ENCODE measurements at regions not wholly inside any gene's neighbourhood (a gene's known extent, or its start where the extent isn't known, plus 50 kb on each side); places are given as distances from the start of the nearest gene placed in this dataset.

DNA sequence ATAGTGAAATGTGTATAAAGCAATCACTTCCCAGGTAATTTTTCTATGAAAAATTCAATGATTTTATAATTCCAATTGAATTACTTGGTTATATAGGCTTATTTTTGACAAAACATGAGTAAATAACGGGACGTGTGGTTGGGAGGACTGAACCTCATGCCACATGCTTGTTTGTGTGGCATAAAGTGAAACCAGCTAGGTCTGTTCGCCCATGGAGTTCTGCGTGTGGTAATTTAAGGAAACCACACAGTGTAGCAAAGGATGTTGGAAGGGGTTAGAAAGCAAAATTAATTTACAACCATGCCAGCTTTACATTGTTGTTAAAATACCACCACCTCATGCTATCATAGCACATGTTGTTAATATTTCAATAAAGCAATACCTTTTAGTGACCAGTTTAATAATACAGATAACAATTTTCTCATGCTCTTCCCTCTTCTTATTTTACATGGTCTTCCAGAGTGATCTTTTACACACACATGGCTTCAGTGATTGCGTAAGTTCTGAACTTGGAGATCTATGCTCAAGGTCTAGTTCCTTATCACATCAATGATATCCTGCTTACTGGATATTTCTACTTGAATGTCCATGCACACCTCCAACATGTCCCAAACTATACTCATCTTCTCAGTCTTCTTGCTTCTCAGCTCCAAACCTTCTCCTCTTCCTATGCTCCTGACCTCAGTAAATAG is 156.4 kb upstream of the ITGA4 start:
- DNase-seq (ENCODE audit: low read depth in 1 of 2, low spot score in 1 of 2), result no peak

DNA sequence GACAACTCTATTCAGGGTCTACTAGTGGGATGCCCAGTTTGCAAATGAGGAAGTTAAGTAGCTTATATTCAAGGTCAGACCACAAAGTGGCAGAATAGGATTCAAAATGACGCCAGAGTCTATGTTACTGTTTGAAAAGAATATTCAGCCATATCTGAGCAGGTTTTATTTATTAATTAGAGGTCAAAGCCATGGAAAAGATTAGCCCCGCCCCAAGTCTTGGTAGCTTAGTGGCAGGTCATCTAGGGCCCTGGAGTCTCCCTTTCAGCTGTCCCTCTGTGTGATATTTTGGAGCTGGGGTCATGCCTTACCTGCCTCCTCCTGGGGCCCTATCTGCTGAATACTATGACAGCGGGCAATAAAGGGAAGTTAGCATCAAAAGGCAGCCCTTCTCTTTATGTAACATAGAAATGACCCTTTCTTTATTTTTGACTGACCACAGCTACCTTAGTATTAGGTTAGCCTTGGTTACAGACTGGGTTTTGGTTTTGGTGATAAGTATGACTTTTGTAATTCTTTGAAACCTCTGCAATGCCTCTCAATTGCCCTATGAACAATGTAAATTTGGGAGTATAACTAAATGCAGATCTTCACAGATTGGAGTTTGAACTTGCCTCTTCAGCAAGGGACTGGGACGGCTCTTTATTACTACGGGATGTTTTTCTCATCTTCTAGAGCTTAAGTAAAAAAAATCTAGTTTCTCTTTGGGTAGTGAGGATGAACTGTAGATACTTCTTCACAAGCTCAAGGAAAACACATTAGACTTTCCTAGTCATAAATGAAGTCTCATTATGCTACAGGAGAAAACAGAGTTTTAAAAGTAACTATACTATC is 153.0 kb upstream of the ITGA4 start:
- DNase-seq (ENCODE audit: low read depth in 1 of 2, low spot score in 1 of 2), result no peak

- DNase-seq (ENCODE audit: low read depth in 1 of 2, low spot score in 1 of 2), result no peak
These were observed 151.7 kb upstream of the ITGA4 start for GRCh38 chr2:181305301-181306123.

- no peak for DNase-seq (ENCODE audit: low read depth in 1 of 2, low spot score in 1 of 2)
These were observed 150.4 kb upstream of the ITGA4 start for GRCh38 chr2:181306785-181307184.

GRCh38 chr2:181307203-181307991 is 149.8 kb upstream of the ITGA4 start:
- no peak for DNase-seq (ENCODE audit: low read depth in 1 of 2, low spot score in 1 of 2)

DNA sequence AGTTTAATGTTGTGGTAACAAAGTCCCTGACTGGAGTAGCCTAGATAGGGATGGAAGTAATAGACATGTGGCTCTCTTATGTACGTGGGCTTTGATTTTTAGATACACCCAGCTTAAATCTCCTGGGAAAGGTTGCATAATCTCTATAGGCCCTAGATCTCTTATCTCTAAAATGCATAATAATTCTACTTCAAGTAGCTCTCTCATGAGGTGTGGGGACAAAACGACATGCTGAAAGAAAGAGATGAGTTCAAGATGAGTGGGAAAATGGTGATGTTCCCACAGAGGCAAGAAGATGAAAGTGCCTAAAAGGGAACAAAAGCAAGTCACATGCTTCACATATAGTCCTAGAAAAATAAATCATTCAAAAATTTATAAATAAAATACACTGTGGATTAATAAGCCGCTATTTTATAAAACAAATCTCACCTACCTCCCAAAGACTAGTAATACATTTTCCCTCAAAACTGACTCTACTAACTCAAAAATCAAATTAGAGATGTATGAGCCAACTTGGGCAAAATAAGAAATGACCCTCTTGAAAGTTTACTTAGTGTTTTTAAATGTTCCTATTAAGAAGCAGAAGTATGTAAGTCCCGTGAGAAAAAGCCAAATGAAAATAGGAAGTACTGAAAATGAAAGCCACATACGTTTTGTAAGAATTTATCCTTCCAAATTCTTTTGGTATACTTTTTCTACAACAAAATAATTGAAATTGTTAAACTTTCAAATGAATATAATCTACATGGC is 148.2 kb upstream of the ITGA4 start:
- DNase-seq (ENCODE audit: low read depth in 1 of 2, low spot score in 1 of 2), result no peak

GRCh38 chr2:181309586-181309985 is 147.6 kb upstream of the ITGA4 start:
- no peak for DNase-seq (ENCODE audit: low read depth in 1 of 2, low spot score in 1 of 2)

DNA sequence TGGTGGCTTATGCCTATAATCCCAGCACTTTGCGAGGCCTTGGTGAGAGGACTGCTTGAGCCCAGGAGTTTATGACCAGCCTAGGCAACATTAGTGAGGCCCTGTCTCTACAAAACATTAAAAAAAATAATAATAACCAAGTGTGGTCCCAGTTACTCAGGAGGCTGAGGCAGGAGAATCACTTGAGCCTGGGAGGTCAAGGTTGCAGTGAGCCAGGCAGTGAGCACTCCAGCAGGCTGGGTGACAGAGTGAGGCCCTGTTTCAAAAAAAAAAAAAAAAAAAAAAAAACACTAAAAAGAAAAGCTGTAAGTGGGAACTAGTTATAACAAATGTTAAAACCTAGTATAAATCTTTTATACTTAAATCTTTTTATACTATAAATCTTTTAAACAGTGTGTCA is 146.2 kb upstream of the ITGA4 start:
- no peak for DNase-seq (ENCODE audit: low read depth in 1 of 2, low spot score in 1 of 2)

- no peak for DNase-seq (ENCODE audit: low read depth in 1 of 2, low spot score in 1 of 2)
These were observed 145.3 kb upstream of the ITGA4 start for GRCh38 chr2:181311837-181312236.

- no peak for DNase-seq (ENCODE audit: low read depth in 1 of 2, low spot score in 1 of 2)
These were observed 144.7 kb upstream of the ITGA4 start for GRCh38 chr2:181312515-181312927.

DNA sequence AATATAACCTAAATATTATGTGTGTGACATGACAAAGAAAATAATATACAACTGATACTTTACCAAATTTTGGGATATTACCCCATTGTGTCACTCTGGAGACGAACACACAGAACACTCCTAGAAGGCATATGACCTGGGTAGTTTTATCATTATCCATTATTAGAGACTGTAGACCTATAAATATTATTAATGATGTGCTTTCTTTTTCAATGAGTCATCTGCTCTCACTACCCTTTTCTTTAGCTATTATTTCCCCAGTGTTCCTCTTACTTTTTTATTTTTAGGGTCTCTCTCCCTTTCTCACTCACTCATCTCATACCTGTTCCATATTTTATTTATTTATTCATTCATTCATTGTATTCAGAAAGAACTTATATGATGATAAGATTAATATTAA is 143.3 kb upstream of the ITGA4 start:
- no peak for DNase-seq (ENCODE audit: low read depth in 1 of 2, low spot score in 1 of 2)

GRCh38 chr2:181314551-181314950 is 142.6 kb upstream of the ITGA4 start:
- no peak for DNase-seq (ENCODE audit: low read depth in 1 of 2, low spot score in 1 of 2)

DNA sequence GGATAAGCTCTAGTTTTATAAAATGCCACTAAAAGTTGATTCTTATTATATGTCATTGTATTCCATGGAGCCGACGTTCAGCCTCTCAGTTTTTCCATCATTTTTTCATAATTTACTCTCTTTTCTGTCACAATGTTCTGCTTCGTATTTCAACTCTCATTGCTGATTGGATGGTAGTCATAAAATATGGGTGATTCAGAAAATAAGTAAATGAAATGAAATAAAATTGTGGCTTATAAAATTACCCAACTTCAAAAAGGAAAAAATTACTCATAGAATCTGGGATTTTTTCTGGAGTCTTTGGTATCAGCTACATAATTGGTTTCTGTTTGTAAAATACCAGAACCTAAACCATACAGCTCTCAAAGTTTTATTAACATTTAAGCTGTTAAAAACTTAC is 139.7 kb upstream of the ITGA4 start:
- DNase-seq (ENCODE audit: low read depth in 1 of 2, low spot score in 1 of 2), result no peak

- no peak for DNase-seq (ENCODE audit: low read depth in 1 of 2, low spot score in 1 of 2)
These were observed 138.5 kb upstream of the ITGA4 start for GRCh38 chr2:181318504-181319280.

DNA sequence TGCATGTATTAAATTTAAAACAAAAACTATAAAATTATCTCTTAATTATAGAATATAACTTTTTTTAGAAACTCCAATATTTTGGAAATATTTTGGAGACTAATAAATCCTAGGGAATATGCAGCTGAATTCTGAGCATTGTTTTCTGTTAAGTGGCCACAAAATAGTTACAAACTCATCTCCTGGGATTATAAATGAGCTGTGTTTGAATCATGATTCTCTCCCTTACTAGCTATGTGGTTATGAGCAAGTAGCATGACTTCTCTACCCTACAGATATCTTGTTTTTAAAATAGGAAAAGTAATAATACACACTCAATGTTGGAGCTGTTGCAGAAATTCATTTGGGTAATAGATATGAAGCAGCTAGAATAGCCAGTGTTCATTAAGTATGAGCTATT is 137.9 kb upstream of the ITGA4 start:
- DNase-seq (ENCODE audit: low read depth in 1 of 2, low spot score in 1 of 2), result no peak

GRCh38 chr2:181320638-181321037 is 136.5 kb upstream of the ITGA4 start:
- DNase-seq (ENCODE audit: low read depth in 1 of 2, low spot score in 1 of 2), result no peak

DNA sequence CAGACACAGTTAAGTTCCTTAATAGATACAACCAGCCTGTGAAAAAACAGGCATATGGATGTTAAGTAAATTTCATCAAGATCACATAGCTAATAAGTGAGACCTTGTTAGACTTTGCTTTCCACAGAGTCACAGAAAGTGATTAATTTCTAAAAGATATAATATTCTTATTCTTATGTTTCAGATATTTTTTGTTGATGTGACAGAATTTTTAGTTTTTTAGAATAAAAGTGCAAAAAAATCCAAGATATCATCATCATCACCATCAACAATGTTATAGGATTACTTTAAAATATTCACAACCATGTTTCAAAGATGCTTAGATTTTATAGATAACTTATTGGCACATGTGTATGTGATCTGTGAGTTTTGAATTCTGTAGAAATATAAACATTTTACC is 132.3 kb upstream of the ITGA4 start:
- DNase-seq (ENCODE audit: low read depth in 1 of 2, low spot score in 1 of 2), result no peak

DNA sequence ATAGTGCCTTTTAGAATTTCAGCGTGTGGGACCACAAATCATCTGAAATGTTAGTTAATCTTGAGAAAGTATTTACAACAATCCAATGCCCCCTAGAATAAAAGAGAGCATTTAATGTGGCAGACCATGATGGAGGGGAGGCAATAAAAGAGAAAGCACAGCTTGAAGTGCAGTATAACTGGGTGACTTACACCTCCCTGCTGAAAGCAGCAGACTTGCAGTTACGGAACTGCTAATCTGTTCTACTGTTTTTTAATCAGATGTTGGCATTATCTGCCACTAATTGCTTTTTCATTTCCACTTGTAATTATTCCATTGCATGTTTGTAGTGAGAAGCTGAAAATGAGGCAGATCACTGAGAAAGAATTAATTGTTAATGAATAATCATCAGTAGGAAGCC is 130.5 kb upstream of the ITGA4 start:
- DNase-seq (ENCODE audit: low read depth in 1 of 2, low spot score in 1 of 2), result no peak

GRCh38 chr2:181330286-181330685 is 126.9 kb upstream of the ITGA4 start:
- no peak for DNase-seq (ENCODE audit: low read depth in 1 of 2, low spot score in 1 of 2)

Measured in activated CD4-positive, alpha-beta T cell treated with anti-CD3 and anti-CD28 coated beads, Interleukin-2, amount 50 U/mL, for 24 hours (primary cell).